GM23248 (cell line): ENCODE measurements at regions not wholly inside any gene's neighbourhood (a gene's known extent, or its start where the extent isn't known, plus 50 kb on each side); places are given as distances from the start of the nearest gene placed in this dataset.

Experiments used
- EZH2 ChIP-seq: fragments of 200-600 bp; sonication (generic); IDR thresholded peaks from 2 replicates; pipeline ENCODE4 v1.6.1; 2018; ENCODE audit warnings: antibody characterized with exemption, mild to moderate bottlenecking; ENCODE audit not compliant: insufficient read depth, poor library complexity, severe bottlenecking
- EZH2phosphoT487 ChIP-seq: fragments of 200-600 bp; sonication (generic); IDR thresholded peaks from 2 replicates; pipeline ENCODE4 v1.6.1; 2018; ENCODE audit warnings: antibody characterized with exemption, moderate library complexity, mild to moderate bottlenecking, low read depth; ENCODE audit not compliant: insufficient read depth

GRCh38 chr10:84798312-84798711 lies 469.9 kb downstream of the CCSER2 start:
- TF ChIP-seq EZH2 (no peak), EZH2phosphoT487 (no peak)
